GM10266 (cell line): ENCODE measurements at regions not wholly inside any gene's neighbourhood (a gene's known extent, or its start where the extent isn't known, plus 50 kb on each side); places are given as distances from the start of the nearest gene placed in this dataset.

Source experiments
- DNase-seq: peaks from one replicate; pipeline ENCODE4 v3.0.0; 2012; ENCODE audit errors: extremely low spot score
- TF ChIP-seq, protein P1 (sequence below): IDR thresholded peaks from 2 replicates; pipeline ENCODE4 v1.5.1; 2012; ENCODE audit warnings: mild to moderate bottlenecking, low read depth; ENCODE audit not compliant: control insufficient read depth, insufficient read depth; ENCODE audit errors: missing control alignments

DNA sequence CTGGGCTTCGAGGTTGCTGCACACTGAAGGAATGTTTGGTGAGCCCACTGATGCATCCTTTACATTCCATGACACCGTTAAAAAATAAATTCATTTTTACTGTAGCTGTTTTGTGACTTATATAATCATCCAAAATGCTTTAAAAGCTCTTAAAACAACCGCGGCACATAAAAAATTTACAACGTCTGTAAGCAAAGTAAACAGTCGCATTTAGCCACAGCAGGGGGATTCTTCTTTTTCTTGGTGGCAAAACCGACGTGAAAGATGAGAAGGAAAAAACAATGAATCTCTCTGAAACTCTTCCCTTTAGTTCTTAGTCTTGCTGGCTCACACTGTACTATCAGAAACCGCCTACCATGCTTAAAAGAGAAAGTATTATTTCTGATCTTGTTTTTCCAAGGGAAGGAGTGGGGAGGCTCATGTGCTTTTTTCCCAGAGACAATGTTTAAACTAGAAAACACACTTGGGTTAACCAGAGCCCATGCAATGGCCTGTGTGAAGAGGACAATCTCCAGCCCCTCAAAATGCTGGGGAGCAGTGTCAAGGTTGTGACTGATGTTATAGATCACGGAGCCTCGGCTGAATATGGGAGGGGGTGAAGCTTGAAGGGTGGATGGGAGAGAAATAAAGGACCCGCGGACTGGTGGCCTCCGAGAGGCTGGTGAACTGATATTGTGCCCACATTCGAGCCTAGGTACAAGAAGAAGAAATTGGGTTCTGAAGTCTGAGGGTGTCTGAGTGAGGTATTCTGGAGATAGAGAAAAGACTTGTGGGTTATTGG is 91.1 kb downstream of the IRF8 start:
- DNase-seq, result no peak
- TF ChIP-seq, protein P1, sequence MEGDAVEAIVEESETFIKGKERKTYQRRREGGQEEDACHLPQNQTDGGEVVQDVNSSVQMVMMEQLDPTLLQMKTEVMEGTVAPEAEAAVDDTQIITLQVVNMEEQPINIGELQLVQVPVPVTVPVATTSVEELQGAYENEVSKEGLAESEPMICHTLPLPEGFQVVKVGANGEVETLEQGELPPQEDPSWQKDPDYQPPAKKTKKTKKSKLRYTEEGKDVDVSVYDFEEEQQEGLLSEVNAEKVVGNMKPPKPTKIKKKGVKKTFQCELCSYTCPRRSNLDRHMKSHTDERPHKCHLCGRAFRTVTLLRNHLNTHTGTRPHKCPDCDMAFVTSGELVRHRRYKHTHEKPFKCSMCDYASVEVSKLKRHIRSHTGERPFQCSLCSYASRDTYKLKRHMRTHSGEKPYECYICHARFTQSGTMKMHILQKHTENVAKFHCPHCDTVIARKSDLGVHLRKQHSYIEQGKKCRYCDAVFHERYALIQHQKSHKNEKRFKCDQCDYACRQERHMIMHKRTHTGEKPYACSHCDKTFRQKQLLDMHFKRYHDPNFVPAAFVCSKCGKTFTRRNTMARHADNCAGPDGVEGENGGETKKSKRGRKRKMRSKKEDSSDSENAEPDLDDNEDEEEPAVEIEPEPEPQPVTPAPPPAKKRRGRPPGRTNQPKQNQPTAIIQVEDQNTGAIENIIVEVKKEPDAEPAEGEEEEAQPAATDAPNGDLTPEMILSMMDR, result no peak

DNA sequence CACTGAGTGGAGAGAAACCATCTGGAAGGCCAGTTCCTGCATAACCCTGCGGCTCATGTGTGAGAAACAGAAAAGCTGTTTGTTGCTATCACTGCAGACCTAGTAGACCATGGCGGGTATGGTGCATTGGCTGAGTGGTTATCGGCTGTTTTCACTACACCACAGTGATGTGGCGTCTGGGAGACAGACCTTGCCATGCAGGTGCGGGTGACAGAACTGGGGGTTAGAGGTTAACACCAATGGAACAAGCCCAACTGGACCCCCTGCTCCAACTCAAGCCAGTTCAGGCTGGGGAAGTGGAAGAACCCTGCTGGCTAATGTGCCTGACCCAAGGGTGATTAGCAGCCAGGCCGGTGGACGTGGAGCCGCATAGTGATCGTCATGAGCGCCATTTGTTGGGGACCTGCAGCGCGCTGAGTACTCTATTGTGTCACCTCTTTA is 91.9 kb downstream of the IRF8 start:
- no peak for DNase-seq
- TF ChIP-seq, protein P1, result no peak

DNA sequence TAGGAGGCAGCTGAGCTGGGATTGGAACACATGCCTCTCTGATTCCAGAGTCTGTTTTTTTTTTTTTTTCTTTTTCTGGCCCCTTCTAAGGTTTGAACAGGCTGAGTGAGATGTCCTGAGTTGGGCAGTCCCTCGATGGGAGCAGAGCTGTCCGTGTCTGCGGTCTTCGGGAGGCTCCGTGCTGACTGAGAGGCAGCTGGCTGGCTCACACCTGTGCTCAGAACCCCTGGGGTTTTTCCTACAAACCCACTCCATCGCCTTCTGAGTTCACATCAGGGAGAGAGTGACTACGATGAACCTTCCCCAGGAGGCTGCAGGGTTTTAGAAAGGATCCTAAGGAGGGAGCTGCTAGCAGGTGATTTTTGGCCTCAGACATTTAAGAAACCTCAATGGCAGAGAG is 92.5 kb downstream of the IRF8 start:
- TF ChIP-seq, protein P1, result no peak
- no peak for DNase-seq

DNA sequence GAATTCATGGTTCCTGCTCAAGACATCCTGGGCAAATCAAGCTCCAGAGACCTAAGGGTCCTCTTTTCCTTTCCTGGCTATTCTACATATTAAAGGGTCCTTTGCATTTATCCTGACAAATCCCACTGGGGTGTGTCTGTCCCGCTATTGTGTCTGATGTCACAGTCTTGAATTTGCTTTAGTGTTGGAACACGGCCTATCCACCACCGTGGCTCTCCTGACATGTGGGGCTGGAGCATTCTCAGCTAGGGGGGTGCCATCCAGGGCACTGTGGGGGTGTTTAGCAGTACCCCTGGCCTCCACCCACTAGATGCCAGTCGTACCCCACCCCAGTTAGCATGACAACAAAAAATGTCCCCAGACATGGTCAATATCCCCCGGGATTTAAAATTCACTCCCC is 92.9 kb downstream of the IRF8 start:
- TF ChIP-seq, protein P1, result no peak
- no peak for DNase-seq

DNA sequence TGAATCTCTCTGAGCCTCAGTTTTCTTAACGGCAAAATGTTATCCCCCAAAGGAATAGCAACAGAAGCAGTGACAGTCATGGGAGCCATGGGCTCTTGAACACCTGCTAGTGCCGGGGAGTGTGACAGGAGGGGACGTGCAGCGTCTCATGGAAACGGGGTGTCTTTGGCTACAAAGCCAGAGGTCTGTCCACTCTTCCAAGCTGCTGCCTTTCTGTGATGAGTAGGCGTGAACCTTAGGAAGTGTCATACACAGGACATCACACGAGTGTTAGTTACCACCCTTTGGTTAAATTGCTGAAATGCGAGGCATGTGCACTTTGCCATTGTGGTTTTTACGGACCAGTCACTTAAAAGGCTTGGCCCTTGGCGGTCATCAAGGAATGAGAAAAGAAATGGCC is 93.4 kb downstream of the IRF8 start:
- TF ChIP-seq, protein P1, result no peak
- DNase-seq, result no peak

DNA sequence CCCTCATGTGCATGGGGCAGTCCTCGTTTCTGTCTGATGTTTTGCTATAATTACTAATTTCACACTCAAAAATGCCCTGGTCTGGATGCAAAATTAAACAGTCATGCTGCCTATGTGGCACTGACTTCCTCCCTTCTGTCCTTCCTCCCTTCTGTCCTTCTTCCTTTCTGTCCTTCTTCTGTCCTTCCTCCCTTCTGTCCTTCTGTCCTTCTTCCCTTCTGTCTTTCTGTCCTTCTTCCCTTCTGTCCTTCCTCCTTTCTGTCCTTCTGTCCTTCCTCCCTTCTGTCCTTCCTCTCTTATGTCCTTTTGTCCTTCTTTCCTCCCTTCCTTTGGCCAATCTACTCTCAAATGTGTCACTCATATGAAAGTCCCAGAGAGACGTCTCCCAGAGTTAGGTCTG is 93.8 kb downstream of the IRF8 start:
- TF ChIP-seq, protein P1, result no peak
- no peak for DNase-seq
